ENCODE measurements at regions not wholly inside any gene's neighbourhood (a gene's known extent, or its start where the extent isn't known, plus 50 kb on each side); places are given as distances from the start of the nearest gene placed in this dataset.

DNA sequence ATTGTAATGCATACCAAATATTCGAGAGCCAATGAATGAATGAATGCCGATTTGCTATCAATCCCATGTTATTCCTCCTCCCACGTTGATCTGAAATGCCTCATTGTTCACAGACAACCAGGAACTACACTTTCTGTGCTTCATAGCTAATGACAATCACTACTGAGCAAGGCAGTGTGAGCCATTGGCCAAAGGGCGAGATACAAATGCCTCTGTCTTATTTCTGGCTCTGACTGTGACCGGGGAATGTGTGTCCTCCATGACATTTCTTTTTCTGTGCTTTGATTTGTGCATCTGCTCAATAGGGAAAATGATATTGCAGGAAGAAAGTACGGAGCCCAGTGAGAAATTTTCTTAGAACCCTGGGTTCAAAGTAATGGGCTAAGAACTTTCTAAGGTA, 217.1 kb downstream of the CXCL12 start:
- Mint-ChIP-seq H3K4me3 (no peak overlapping the region), H3K4me1 (no peaks in the 10 kb centered on the region), H3K36me3 (no peaks in the 10 kb centered on the region), H3K9me3 (no peaks in the 10 kb centered on the region), H3K27me3 (peaks cover 8 to 9% of the 10 kb centered on the region in 2 donors), H3K27ac (no peak overlapping the region)
- peaks cover 0 to 7% of the 10 kb centered on the region in 2 experiments for H3K27me3 ChIP-seq (replicated peaks in 1 of 2; ENCODE audit: control insufficient read depth in 2 of 2, extremely low read depth in 1 of 2, insufficient read depth in 2 of 2, low read length in 1 of 2)
- no peaks in the 10 kb centered on the region for H3K36me3 ChIP-seq (ENCODE audit: control insufficient read depth in 2 of 2, extremely low read depth in 1 of 2, insufficient read depth in 1 of 2, low read length in 1 of 2)
- H3K4me3 ChIP-seq (ENCODE audit: control insufficient read depth in 1 of 2, extremely low read depth in 1 of 2, low read length in 1 of 2): no peak overlapping the region
- no peaks in the 10 kb centered on the region for H3K4me1 ChIP-seq (ENCODE audit: control insufficient read depth in 1 of 2, extremely low read depth in 1 of 2, insufficient read depth in 2 of 2, low read length in 2 of 2)
- H3K9me3 ChIP-seq: no peaks in the 10 kb centered on the region
- DNase-seq (no peak), ATAC-seq (replicated peaks in 1 of 4) (no peak)
- no peak overlapping the region for H3K27ac ChIP-seq (ENCODE audit: low read length)
- CTCF ChIA-PET: no interaction called here
- 59% methylated on average over 4 of the region's 6 CpGs for WGBS (ENCODE audit: insufficient coverage)
- POLR2A ChIA-PET: no interaction called here

DNA sequence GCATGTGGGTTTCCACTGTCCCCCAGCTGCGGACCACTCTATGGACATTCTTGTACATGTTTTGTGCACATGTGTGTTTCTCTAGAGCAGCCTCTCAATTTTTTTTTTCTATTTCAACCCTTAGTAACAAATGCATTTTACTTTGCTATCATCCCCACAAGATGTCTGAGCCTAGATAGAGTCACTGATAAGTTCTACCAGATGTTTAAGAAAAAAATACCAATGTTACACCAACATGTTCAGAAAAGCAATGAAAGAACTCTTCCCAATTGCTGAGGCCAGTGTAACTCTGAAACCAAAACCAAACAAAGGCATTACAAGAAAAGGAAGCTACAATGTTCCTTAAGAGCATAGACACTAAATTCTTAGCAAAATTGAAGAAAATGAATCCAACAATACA, 218.5 kb downstream of the CXCL12 start:
- ATAC-seq (replicated peaks in 1 of 4) (no peak), DNase-seq (no peak)
- peaks cover 6 to 8% of the 10 kb centered on the region in 2 donors for H3K27me3 Mint-ChIP-seq
- no peaks in the 10 kb centered on the region for H3K9me3 ChIP-seq
- H3K27ac ChIP-seq (ENCODE audit: low read length): no peak overlapping the region
- no peak overlapping the region for H3K27ac Mint-ChIP-seq
- no peaks in the 10 kb centered on the region for H3K36me3 ChIP-seq (ENCODE audit: control insufficient read depth in 2 of 2, extremely low read depth in 1 of 2, insufficient read depth in 1 of 2, low read length in 1 of 2)
- no peak overlapping the region for H3K4me3 Mint-ChIP-seq
- POLR2A ChIA-PET: no interaction called here
- peaks cover 0 to 3% of the 10 kb centered on the region in 2 experiments for H3K27me3 ChIP-seq (replicated peaks in 1 of 2; ENCODE audit: control insufficient read depth in 2 of 2, extremely low read depth in 1 of 2, insufficient read depth in 2 of 2, low read length in 1 of 2)
- no peaks in the 10 kb centered on the region for H3K36me3 Mint-ChIP-seq
- H3K4me1 ChIP-seq (ENCODE audit: control insufficient read depth in 1 of 2, extremely low read depth in 1 of 2, insufficient read depth in 2 of 2, low read length in 2 of 2): no peaks in the 10 kb centered on the region
- no peak overlapping the region for H3K4me3 ChIP-seq (ENCODE audit: control insufficient read depth in 1 of 2, extremely low read depth in 1 of 2, low read length in 1 of 2)
- H3K4me1 Mint-ChIP-seq: no peaks in the 10 kb centered on the region
- H3K9me3 Mint-ChIP-seq: no peaks in the 10 kb centered on the region
- CTCF ChIA-PET: no interaction called here
- 100% methylated on average over 1 of the region's 1 CpG for WGBS (ENCODE audit: insufficient coverage)

GRCh38 chr10:44164251-44164956, 220.5 kb downstream of the CXCL12 start:
- CTCF ChIA-PET: no interaction called here
- no peaks in the 10 kb centered on the region for H3K4me1 Mint-ChIP-seq
- H3K9me3 Mint-ChIP-seq: no peaks in the 10 kb centered on the region
- H3K4me3 Mint-ChIP-seq: no peak overlapping the region
- DNase-seq (no peak), ATAC-seq (replicated peaks in 1 of 4) (no peak)
- Histone ChIP-seq H3K4me3 (ENCODE audit: control insufficient read depth in 1 of 2, extremely low read depth in 1 of 2, low read length in 1 of 2) (no peak overlapping the region), H3K9me3 (no peaks in the 10 kb centered on the region), H3K36me3 (ENCODE audit: control insufficient read depth in 2 of 2, extremely low read depth in 1 of 2, insufficient read depth in 1 of 2, low read length in 1 of 2) (no peaks in the 10 kb centered on the region), H3K27me3 (replicated peaks in 1 of 2; ENCODE audit: control insufficient read depth in 2 of 2, extremely low read depth in 1 of 2, insufficient read depth in 2 of 2, low read length in 1 of 2) (no peaks in the 10 kb centered on the region), H3K27ac (ENCODE audit: low read length) (no peak overlapping the region), H3K4me1 (ENCODE audit: control insufficient read depth in 1 of 2, extremely low read depth in 1 of 2, insufficient read depth in 2 of 2, low read length in 2 of 2) (no peaks in the 10 kb centered on the region)
- H3K27me3 Mint-ChIP-seq: peaks cover 3 to 4% of the 10 kb centered on the region in 2 donors
- no peaks in the 10 kb centered on the region for H3K36me3 Mint-ChIP-seq
- POLR2A ChIA-PET: no interaction called here
- 38% methylated on average over 1 of the region's 3 CpGs for WGBS (ENCODE audit: insufficient coverage)
- H3K27ac Mint-ChIP-seq: no peak overlapping the region

- Histone ChIP-seq H3K27me3 (replicated peaks in 1 of 2; ENCODE audit: control insufficient read depth in 2 of 2, extremely low read depth in 1 of 2, insufficient read depth in 2 of 2, low read length in 1 of 2) (peaks cover 0 to 6% of the 10 kb centered on the region in 2 experiments), H3K4me3 (ENCODE audit: control insufficient read depth in 1 of 2, extremely low read depth in 1 of 2, low read length in 1 of 2) (no peak overlapping the region), H3K9me3 (no peaks in the 10 kb centered on the region), H3K36me3 (ENCODE audit: control insufficient read depth in 2 of 2, extremely low read depth in 1 of 2, insufficient read depth in 1 of 2, low read length in 1 of 2) (no peaks in the 10 kb centered on the region), H3K27ac (ENCODE audit: low read length) (no peak overlapping the region), H3K4me1 (ENCODE audit: control insufficient read depth in 1 of 2, extremely low read depth in 1 of 2, insufficient read depth in 2 of 2, low read length in 2 of 2) (no peaks in the 10 kb centered on the region)
- Mint-ChIP-seq H3K27me3 (peaks cover under 1 to 3% of the 10 kb centered on the region in 2 donors), H3K9me3 (peaks cover 4 to 6% (median 5%) of the 10 kb centered on the region in 3 donors), H3K27ac (no peak overlapping the region), H3K4me1 (no peaks in the 10 kb centered on the region), H3K4me3 (no peak overlapping the region), H3K36me3 (no peaks in the 10 kb centered on the region)
- ChIA-PET CTCF (no interaction called here), POLR2A (no interaction called here)
- no peak for ATAC-seq (replicated peaks in 1 of 4)
- no peak for DNase-seq
Observed at GRCh38 chr10:44161184-44161583, 223.7 kb downstream of the CXCL12 start.

- H3K36me3 Mint-ChIP-seq: no peaks in the 10 kb centered on the region
- H3K9me3 Mint-ChIP-seq: peaks cover 4 to 6% (median 5%) of the 10 kb centered on the region in 3 donors
- no peaks in the 10 kb centered on the region for H3K9me3 ChIP-seq
- no peaks in the 10 kb centered on the region for H3K4me1 Mint-ChIP-seq
- ChIA-PET CTCF (no interaction called here), POLR2A (no interaction called here)
- no peaks in the 10 kb centered on the region for H3K4me1 ChIP-seq (ENCODE audit: control insufficient read depth in 1 of 2, extremely low read depth in 1 of 2, insufficient read depth in 2 of 2, low read length in 2 of 2)
- no peak overlapping the region for H3K4me3 Mint-ChIP-seq
- H3K27me3 Mint-ChIP-seq: peaks cover 2 to 9% of the 10 kb centered on the region in 2 donors
- DNase-seq: no peak
- peaks cover 0 to 6% of the 10 kb centered on the region in 2 experiments for H3K27me3 ChIP-seq (replicated peaks in 1 of 2; ENCODE audit: control insufficient read depth in 2 of 2, extremely low read depth in 1 of 2, insufficient read depth in 2 of 2, low read length in 1 of 2)
- no peak overlapping the region for H3K4me3 ChIP-seq (ENCODE audit: control insufficient read depth in 1 of 2, extremely low read depth in 1 of 2, low read length in 1 of 2)
- no peaks in the 10 kb centered on the region for H3K36me3 ChIP-seq (ENCODE audit: control insufficient read depth in 2 of 2, extremely low read depth in 1 of 2, insufficient read depth in 1 of 2, low read length in 1 of 2)
- WGBS (ENCODE audit: insufficient coverage): no CpG with 5 or more reads among the region's 1 CpG
- no peak for ATAC-seq (replicated peaks in 1 of 4)
- H3K27ac Mint-ChIP-seq: no peak overlapping the region
- no peak overlapping the region for H3K27ac ChIP-seq (ENCODE audit: low read length)
Observed at GRCh38 chr10:44157574-44157973, 227.3 kb downstream of the CXCL12 start.

GRCh38 chr10:44154956-44155355, 229.9 kb downstream of the CXCL12 start:
- Mint-ChIP-seq H3K4me3 (no peak overlapping the region), H3K4me1 (no peaks in the 10 kb centered on the region), H3K36me3 (peaks cover 4% of the 10 kb centered on the region), H3K9me3 (peaks cover 6 to 14% (median 12%) of the 10 kb centered on the region in 3 donors), H3K27me3 (peaks cover 8 to 23% of the 10 kb centered on the region in 2 donors), H3K27ac (no peak overlapping the region)
- Histone ChIP-seq H3K27me3 (replicated peaks in 1 of 2; ENCODE audit: control insufficient read depth in 2 of 2, extremely low read depth in 1 of 2, insufficient read depth in 2 of 2, low read length in 1 of 2) (peaks cover 0 to 6% of the 10 kb centered on the region in 2 experiments), H3K36me3 (ENCODE audit: control insufficient read depth in 2 of 2, extremely low read depth in 1 of 2, insufficient read depth in 1 of 2, low read length in 1 of 2) (no peaks in the 10 kb centered on the region), H3K9me3 (no peaks in the 10 kb centered on the region), H3K27ac (ENCODE audit: low read length) (no peak overlapping the region), H3K4me3 (ENCODE audit: control insufficient read depth in 1 of 2, extremely low read depth in 1 of 2, low read length in 1 of 2) (no peak overlapping the region), H3K4me1 (ENCODE audit: control insufficient read depth in 1 of 2, extremely low read depth in 1 of 2, insufficient read depth in 2 of 2, low read length in 2 of 2) (no peaks in the 10 kb centered on the region)
- ATAC-seq (replicated peaks in 1 of 4): no peak
- no peak for DNase-seq
- WGBS (ENCODE audit: insufficient coverage): no CpG with 5 or more reads among the region's 2 CpGs
- CTCF ChIA-PET: no interaction called here
- POLR2A ChIA-PET: no interaction called here
